ENCODE measurements at regions not wholly inside any gene's neighbourhood (a gene's known extent, or its start where the extent isn't known, plus 50 kb on each side); places are given as distances from the start of the nearest gene placed in this dataset.

DNA sequence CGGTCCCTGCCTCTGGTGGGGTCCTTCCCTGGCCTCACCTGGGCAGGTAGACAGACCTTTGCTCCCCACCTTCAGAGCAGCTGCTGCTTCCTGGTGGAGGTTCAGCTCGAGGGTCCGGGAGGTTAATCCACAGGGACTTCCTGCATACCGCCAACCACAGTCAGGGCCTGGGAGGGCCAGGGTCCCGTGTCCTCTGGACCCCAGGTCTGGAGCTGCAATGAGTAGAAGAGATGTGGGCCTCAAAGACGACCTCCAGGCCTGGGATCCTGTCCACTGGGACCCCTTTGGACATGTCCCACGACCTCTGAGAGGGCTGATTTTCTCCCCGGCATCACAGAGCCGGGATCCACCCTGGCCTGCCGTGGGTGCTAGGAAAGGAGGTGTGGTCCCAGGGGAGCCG lies 223.3 kb upstream of the TCERG1L start:
- H3K27me3 ChIP-seq (ENCODE audit: control insufficient read depth in 2 of 2, insufficient read depth in 2 of 2, low read length in 2 of 2) = no peaks in the 10 kb centered on the region
- H3K4me1 ChIP-seq (ENCODE audit: control insufficient read depth, extremely low read depth, insufficient read depth, low read length) = no peaks in the 10 kb centered on the region
- H3K36me3 ChIP-seq (ENCODE audit: control insufficient read depth in 2 of 2, extremely low read depth in 1 of 2, insufficient read depth in 2 of 2, low read length in 2 of 2) = no peaks in the 10 kb centered on the region
- H3K9ac ChIP-seq (replicated peaks; ENCODE audit: extremely low read depth, insufficient read depth, low read length) = no peak overlapping the region
- intact Hi-C loops (cut with micrococcal nuclease) = no loop called here
- ChIA-PET POLR2A (no interaction called here), CTCF (no interaction called here)
- no peak overlapping the region for H2AFZ ChIP-seq (ENCODE audit: low read depth, low read length)
- no TSS peak for BruUV-seq (replicated peaks)
- H3K4me2 ChIP-seq (ENCODE audit: insufficient read depth, low read length) = no peak overlapping the region
- no peak overlapping the region for H3K4me3 ChIP-seq (replicated peaks in 1 of 3; ENCODE audit: insufficient read depth in 1 of 3, low read depth in 1 of 3, low read length in 3 of 3)
- H4K20me1 ChIP-seq (replicated peaks; ENCODE audit: control insufficient read depth, extremely low read depth, insufficient read depth, low read length) = no peaks in the 10 kb centered on the region
- DNase-seq (ENCODE audit: low read depth, low spot score) (no peak), FAIRE-seq (no peak)
- dilution Hi-C loops (cut with MboI; ENCODE audit: extremely low pct_ligation_motif_present, low sequenced_read_pairs) = no loop called here
- no peaks in the 10 kb centered on the region for H3K79me2 ChIP-seq (ENCODE audit: control insufficient read depth, insufficient read depth, low read length)
- H3K27ac ChIP-seq (ENCODE audit: insufficient read depth, low read depth, low read length) = no peak overlapping the region
- no peaks in the 10 kb centered on the region for H3K9me1 ChIP-seq (replicated peaks; ENCODE audit: control insufficient read depth, extremely low read depth, insufficient read depth, low read length)
- TF ChIP-seq, protein P1, sequence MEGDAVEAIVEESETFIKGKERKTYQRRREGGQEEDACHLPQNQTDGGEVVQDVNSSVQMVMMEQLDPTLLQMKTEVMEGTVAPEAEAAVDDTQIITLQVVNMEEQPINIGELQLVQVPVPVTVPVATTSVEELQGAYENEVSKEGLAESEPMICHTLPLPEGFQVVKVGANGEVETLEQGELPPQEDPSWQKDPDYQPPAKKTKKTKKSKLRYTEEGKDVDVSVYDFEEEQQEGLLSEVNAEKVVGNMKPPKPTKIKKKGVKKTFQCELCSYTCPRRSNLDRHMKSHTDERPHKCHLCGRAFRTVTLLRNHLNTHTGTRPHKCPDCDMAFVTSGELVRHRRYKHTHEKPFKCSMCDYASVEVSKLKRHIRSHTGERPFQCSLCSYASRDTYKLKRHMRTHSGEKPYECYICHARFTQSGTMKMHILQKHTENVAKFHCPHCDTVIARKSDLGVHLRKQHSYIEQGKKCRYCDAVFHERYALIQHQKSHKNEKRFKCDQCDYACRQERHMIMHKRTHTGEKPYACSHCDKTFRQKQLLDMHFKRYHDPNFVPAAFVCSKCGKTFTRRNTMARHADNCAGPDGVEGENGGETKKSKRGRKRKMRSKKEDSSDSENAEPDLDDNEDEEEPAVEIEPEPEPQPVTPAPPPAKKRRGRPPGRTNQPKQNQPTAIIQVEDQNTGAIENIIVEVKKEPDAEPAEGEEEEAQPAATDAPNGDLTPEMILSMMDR (IDR thresholded peaks at IDR 0.05; ENCODE audit: extremely low read depth in 1 of 2, insufficient read depth in 1 of 2, low read depth in 1 of 2, low read length in 2 of 2) = no peak
- TF ChIP-seq GATA2 (IDR thresholded peaks at IDR 0.05; ENCODE audit: insufficient read depth, insufficient read length, low read depth, low read length) (no peak), FOS (IDR thresholded peaks at IDR 0.05; ENCODE audit: borderline replicate concordance, insufficient read depth, low read length) (no peak), EZH2 (IDR thresholded peaks at IDR 0.05; ENCODE audit: borderline replicate concordance, low read depth, low read length, severe bottlenecking) (no peak), POLR2A (IDR thresholded peaks at IDR 0.05; ENCODE audit: low read depth, low read length) (no peak), JUN (IDR thresholded peaks at IDR 0.05; ENCODE audit: borderline replicate concordance, insufficient read depth, insufficient read length, low read depth) (no peak), POLR2AphosphoS5 (IDR thresholded peaks at IDR 0.05; ENCODE audit: insufficient read depth, low read depth, low read length) (no peak)
- TF ChIP-seq, protein P2, sequence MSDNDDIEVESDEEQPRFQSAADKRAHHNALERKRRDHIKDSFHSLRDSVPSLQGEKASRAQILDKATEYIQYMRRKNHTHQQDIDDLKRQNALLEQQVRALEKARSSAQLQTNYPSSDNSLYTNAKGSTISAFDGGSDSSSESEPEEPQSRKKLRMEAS (IDR thresholded peaks at IDR 0.05; ENCODE audit: insufficient read depth, insufficient read length) = no peak
- peaks cover 2% of the 10 kb centered on the region for H3K9me3 ChIP-seq (replicated peaks; ENCODE audit: control insufficient read depth, insufficient read depth, low read length)
